GM19468 (cell line): ENCODE measurements at regions not wholly inside any gene's neighbourhood (a gene's known extent, or its start where the extent isn't known, plus 50 kb on each side); places are given as distances from the start of the nearest gene placed in this dataset.
"Not testable (repeated sequence)": the region's sequence is repeated elsewhere in the genome, so short reads cannot be mapped to it uniquely, and the experiment has no call there.

Experiments
- ATAC-seq: cut with Tn5 transposase; IDR thresholded peaks from one replicate; pipeline ENCODE4 v1.9.1; 2021; ENCODE audit warnings: mild to moderate bottlenecking, moderate library complexity, moderate number of reproducible peaks; ENCODE audit not compliant: unreplicated experiment; ENCODE audit errors: extremely low read depth

DNA sequence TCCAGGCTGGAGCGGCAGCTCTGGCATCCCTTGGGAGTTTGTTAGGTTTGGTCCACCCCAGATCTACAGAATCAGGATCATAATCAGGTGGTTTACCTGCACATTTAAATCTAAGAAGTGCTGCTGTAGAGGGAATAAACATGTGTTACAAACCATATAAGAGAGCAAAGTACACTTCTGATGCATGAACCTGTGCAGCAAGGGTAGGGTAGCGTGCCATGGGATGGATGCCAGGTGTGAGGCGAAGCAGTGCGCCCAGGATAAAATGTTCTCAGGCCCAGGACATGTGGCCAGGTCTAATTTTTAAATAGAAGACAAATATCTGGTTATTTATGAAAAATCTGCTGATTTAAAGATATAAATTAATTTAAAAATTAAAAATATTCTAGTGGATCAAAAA, 308.8 kb upstream of the USP24 start:
- no peak for ATAC-seq

DNA sequence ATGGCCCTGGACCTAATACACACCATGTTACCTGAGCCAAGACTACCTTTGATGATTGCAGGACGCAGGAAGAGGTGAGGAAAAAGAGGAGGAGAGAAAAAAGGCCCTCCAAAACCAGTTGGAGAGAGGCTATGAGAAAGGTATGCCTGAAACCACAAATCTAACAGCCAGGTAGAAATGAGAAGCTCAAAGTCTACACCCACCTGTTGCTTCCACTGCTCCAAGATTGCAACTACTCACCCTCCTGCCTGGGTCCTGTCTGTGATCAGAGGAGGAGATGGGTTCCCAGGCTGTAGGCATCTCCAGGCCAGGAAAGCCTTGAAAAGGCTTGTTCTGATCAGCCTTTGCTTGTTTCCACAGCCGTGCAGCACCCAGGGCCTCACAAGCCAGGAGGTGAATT, 307.8 kb upstream of the USP24 start:
- ATAC-seq, result no peak

DNA sequence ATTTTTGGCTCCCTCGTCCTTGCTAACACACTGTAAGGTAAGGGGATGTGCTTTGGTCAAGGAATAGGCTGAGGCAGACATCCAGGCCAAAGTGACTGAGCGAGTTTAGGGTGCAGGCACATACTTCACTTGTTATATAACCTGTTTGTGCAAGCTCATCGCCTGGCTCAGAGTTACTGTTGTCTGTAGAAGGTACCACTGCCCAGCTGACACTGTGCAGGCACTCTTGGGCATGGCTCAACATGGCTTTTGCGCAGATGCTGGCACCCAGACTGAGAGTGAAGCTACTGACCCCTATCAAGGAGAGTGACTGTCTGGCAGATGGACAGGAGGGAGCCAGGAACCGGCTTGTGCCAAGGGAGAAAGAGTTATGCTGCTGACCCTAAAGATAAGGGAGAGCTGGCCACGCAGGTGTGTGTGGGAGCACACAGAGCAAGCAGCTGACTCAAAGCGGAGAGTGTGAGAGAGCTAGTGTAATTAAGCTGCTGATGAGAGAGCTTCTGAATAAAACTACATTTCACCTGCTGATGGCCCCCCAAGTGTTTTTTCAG, 307.3 kb upstream of the USP24 start:
- no peak for ATAC-seq

DNA sequence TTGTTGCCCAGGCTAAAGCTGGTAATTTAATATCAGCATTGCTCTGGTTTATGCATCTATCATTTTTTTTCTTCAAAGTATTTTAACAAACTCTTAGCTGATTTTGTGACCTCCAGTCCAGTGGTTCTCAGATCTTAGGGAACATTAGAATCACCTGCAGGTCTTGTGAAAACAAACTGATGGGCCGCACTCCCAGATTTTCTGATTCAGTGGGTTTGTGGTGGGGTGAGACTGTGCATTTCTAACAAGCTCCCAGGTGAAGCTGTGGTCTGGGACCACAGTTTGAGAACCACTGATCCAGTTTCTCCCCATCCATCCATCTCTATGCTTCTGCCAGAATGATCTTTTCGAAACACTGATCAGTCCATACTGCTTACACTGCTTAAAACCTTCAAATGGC, 305.7 kb upstream of the USP24 start:
- ATAC-seq, result no peak

DNA sequence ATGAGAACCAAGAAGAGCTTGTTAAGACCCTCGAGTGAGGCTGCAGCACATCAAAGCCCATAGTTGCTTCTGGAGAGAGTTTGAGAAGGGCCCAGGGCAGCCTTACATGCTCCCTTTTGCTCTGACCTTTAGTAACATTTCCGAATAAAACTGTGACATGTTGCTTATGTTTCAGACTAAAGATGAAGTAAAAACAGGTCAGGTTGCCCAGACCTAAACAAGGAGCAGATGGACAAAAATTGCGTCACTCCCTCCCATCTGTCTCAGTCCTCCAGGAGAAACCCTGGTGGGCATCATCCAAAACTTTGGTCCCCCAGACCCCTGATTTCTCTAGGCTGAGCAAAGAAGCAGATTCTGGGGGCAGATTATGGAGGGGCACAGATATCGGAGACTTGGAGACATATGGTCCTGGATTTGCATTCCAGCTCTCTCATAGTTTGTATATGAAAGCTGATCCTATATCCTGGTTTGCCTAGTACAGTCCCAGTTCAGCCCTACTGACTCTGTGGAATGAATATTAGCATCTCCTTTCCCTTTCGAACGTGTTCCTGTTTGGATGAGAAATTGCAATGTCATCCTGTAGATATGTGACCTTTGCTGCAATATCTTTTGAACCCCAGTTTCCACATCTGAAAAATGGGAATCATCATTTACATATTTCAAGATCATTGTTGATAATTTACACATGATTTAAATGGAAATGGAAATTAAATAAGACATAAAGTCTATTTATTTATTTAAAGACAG, 304.9 kb upstream of the USP24 start:
- no peak for ATAC-seq

DNA sequence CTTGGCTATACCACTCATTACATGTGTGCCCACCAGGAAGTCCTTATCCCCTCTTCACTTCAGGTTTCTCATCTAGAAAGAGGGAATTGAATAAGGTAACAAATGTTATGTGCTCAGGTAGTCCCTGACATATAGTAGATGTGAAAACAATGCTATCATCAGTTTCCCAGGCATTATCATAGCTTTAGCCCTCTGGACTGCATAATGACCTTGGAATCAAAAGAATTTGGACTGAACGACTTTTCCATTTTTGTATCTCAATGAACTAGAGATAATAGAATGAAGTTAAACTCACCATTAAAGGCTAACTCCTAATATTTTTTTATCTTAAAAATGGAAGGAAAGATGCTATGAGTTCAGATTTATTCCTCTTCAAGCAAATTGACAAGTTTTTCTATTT, 304.1 kb upstream of the USP24 start:
- ATAC-seq, result no peak

DNA sequence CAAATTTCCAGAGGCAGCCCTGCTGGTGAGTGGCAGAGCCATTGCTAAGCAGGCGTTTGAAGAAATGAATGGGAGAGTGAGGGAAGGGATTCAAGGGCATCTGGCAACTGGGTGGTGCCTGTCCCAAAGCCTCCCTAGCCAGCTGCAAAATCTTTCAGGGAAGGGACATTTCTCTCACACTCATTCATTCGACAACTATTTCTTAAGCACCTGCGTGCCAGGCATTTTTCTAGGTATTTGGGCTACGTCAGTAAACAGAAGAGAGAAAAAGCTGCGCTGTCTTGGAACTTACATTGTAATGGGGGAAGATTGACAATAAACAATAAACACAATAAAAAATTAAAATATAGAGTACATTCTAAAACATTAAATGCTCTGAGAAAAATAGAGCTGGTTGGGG, 301.9 kb upstream of the USP24 start:
- ATAC-seq, result no peak

DNA sequence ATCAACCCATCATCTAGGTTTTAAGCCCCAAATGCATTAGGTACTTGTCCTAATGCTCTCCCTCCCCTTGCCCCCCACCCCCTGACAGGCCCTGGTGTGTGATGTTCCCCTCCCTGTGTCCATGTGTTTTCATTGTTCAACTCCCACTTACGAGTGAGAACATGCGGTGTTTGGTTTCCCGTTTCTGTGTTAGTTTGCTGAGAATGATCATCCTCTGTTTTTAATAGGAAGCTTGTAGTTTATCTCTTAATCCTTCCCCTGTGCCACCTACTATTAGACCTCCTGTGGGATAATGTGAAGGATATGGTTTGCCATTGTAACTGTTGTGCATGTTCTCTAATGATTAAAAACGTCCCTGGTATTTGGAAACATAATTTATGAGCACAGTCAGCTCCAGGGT, 299.4 kb upstream of the USP24 start:
- not testable (repeated sequence) for ATAC-seq

DNA sequence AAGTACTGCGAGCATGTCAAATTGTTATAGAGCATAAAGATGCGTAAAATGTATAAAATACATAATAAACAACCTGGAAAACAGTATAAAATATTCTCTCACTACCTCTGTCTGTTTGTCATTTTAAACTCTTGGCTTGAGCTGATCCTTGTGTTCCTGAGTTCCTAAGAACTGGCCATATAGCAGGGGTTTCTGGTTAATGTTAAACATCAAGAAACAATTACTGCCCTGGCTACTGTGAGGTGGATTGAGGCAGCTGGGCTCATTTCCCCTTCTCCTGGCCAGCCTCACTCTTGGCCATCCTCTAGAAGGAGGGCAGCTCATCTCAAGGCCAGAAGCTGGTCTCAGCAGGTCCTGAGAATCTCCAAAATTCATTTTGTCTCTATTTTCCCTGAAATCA, 297.3 kb upstream of the USP24 start:
- ATAC-seq, result no peak

DNA sequence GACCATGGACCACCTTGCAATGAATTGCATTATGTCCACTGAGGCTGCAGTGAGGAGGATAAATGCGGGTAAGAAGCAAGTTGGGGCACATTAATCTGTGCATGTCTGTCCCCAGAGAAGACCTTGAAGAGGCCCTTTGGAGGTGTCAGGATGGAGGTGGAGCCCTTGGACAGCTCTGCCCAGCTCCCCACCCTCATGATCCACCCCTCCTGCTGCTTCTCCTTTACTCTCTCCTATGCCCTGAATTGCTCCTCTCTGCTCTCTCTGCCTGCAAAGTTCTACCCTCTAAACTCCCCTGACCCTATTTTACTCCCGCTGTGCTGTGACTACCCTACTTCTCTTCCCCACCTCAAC, 292.4 kb upstream of the USP24 start:
- ATAC-seq, result no peak

DNA sequence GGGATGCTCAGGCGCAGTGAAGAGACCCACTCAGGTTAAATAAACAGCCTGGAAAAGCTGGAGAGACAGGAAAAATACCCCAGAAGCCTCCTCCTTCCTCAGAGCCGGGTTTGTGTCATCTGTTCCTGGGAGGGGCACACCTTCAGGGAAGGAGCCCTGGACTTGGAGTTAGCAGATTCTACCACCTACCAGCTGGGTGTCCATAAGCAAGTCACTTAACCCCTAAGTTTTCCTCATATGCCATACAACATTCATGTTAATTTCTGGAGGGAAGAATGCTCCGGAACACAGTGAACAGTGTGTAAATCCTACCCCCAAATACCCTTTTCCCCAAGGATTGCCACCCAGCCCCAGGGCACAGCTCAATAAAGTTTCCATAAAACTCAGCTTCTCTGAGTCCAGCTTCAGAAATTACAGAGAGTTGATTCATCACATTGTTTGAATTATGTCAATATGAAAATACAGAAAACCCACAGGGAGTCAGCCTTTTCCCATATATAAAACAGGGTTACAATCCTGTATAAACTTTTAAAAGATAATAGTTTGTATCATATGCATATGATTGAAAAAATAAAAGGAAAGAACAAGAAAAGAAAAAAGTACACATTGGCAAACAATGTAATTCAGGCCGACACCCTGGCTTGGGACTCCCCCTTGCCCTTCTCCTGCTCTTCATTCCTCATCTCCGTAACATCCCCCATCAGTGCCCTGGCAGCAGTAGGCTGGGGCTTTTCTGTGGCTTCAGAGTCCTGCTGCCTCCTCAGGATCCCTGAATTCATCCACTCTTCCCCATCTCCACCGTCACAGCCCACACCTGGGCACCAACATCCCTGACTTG, 291.8 kb upstream of the USP24 start:
- ATAC-seq, result no peak

DNA sequence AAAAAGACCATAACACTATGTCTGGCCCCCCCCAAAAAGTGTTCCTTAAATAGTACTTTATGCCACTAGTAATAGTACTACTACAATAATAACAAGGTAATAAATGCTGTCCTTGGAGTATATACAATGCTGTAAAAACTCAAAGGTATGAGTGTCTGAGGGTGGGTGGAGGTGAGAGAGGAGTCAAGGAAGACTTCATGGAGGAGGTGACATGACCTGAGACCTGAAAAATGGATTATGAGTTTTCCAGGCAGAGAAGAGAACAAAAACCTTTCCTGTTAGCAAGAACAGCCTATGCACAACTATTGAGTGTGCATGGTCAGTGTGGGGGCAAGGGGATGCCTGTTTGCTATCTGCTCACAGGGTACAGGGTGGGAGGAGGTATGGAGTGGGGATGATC, 290.2 kb upstream of the USP24 start:
- ATAC-seq, result no peak

DNA sequence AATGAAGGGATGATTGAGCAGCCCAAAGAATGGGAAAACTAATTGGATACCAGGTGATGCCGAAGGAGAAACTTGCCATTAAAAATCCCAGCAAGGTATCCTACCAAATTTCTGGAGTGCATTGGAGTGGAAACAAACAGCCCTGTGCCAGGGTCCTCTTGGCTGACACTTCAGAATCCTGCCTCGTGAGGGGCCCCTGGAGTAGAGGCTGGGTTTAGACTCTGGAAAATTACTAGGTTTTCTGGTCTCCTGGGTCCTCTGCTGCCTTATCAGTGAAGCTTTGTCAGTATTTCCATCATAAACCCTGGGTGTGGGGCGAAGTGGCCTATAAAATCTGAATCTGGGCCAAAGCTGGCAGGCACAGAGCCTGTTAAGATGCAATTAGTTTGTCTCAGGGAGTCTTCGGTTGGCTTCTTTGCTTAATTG, 289.2 kb upstream of the USP24 start:
- no peak for ATAC-seq

DNA sequence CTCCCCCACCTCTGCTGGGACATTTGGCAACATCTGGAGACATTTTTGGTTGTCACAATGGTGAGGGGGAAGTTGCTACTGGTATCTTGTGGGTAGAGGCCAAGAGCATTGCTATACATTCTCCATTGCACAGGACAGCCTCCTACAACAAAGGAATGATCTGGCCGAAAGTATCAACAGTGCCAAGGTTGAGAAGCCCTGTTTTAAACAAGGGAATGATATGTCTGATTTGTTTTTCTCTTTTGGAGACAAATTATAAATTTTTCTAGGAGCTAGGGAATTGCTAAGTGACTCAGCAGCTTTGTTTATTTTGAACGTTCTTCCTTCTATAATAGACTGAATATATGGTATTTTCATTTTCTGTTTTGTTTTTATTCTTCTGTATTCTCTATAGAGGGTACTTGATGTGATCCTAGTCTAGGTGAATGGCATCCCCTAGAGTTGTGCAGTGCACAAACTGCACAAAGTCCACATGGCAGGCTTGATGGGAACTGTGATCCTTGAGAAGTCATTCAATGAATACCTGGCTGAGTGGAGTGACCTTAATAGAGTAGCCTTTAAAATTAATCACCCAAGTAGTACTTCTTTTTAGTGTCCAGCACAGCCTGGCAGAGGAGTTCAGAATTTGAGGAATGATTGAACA, 288.6 kb upstream of the USP24 start:
- no peak for ATAC-seq

DNA sequence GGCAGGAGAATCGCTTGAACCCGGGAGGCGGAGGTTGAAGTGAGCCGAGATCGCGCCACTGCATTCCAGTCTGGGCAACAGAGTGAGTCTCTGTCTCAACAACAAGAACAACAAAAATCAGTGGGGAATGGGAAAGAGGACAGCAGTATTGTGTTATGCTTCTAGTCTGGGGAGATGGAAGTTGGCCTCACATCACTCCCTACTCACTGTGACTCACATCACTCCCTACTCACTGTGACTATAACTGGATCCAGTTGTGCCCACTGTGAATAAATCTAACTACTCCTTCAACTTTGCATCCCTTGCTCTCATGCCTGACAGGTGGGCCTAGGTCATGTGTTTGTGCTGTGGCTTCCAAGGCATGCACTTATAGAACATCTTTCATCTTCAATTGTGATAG, 285.4 kb upstream of the USP24 start:
- no peak for ATAC-seq

DNA sequence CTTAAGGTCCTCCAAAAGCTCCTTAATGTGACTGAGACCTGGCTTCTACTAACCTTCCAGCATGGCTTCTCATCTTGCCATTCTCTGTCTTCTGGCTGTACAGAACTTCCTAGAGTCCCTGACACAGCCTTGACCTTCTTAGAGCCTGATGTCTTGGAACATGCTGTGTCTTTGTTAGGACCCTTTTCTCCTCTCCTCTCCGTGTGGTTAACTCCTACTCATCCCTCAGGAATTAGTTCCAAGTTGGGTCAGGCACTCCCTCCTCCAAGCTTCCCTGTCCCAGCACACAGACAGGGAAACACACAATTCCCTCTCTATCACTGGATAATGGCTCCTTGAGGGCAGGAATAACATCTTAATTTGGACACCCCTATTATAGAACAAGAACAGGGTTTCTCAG, 275.4 kb upstream of the USP24 start:
- ATAC-seq, result no peak

DNA sequence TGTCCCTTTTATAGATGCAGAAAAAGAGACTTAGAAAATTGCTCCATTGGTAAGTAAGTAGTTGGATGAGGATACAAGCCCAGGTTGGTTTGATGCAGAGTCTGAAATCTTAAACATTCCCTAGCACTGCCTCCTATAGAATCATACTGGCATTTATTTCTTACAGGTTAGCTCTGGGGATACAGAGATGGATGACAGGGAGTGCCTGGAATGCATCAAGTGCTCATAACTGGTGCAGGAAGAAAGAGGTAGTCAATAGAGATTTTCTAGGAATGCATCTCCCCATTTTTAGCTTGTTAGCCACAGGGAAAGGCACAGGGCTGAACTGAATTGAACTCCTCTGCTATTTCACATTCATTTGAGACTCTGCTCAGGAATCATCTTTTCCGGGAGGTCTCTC, 269.0 kb upstream of the USP24 start:
- no peak for ATAC-seq

DNA sequence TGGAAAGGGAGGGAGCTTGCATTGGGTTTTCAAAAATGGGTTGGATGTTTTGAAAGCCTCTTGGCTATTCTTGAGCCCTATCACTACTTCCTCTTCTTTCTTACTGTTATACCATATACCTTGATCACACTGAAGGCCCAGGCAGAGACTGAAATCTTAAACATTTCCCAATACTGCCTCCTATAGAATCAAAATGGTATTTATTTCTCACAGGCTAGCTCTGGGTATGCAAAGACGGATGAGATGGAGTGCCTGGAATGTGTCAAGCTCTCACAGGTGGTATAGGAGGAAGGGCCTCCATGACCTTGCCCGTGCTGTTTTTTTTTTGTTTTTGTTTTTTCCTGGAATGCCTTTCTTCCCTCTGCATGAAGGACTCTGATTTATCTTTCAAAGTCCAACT, 268.4 kb upstream of the USP24 start:
- ATAC-seq, result no peak

DNA sequence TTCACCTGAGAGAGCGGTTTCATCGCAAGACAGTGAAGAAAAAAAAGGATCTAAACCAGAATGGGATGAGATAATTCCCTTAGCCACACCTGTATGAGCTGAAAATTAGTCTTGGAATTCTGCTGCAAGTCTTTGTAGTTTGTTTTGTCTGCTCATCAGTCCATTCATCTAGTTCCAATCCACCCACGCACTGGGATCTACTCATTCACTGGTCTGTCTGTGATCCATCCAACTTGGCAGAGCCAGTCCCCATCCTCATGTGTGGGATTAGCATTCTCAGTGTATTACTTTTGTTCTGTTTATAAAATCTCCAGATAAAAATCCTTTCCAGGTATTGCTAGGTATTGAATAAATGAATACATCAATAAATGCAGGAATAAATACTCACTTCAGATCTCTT, 266.5 kb upstream of the USP24 start:
- no peak for ATAC-seq

DNA sequence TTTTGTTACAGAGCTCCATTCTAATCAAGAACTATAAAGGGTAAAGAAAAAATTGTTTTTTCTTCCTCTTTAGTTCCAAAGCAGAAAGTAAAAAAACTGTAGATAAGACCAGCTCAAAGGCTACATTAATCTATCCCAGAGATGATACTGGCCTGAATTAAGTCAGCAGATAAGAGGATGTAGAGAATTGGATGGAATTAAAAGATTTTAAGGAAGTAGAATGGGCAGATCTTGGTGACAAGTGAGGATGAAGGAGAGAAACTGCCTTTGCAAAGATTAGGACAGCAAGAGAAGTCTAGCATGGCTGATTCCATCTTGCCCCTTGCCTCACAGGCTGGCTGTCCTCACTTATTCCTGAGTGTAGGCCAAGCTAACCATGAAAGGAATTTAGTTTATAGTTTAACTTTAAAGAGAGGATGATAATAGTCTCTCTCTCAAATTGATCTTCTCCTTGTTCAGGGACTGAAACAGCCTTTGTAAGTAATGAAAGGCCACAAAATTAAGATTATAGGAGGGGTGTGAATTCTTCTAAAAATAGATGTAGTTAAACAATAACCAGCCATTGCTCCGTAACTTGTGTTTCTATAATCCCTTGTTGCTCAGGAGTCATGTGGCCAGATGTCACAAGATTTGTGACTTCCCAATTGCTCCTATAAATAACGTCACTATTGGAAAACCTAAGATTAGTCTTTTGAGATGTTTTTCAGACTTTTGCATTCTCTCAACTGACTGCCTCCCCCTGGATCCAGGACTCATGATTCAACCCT, 265.0 kb upstream of the USP24 start:
- ATAC-seq, result no peak
